HCT116 (cell line): ENCODE measurements at regions not wholly inside any gene's neighbourhood (a gene's known extent, or its start where the extent isn't known, plus 50 kb on each side); places are given as distances from the start of the nearest gene placed in this dataset.

Source experiments
- ATAC-seq: fragments of 200-7000 bp; cut with Tn5 transposase; 2 replicates; pipeline ENCODE4 v1.9.1; 2020; ENCODE audit warnings: mild to moderate bottlenecking, moderate library complexity
- BruUV-seq: library from RNA; stranded (reverse); fragments of 400-500 nt; replicated peaks from 2 replicates; lab custom pipeline; 2021; lab: Mats Ljungman, UMichigan
- CTCF ChIA-PET: fragments of 300-600 bp; sonication (Branson Sonifier 250); formaldehyde crosslinking; loops from one replicate; lab custom pipeline; 2021; ENCODE audit warnings: antibody characterized with exemption; lab: Charles Lee
- POLR2A ChIA-PET: fragments of 300-600, 350-600 bp; sonication (Branson Sonifier 250); formaldehyde crosslinking; loops from one replicate; lab custom pipeline; 2021; ENCODE audit warnings: antibody characterized with exemption; lab: Charles Lee
- RAD21 ChIA-PET, 2 experiments: fragments of 300-600 bp; sonication (Branson Sonifier 250); formaldehyde crosslinking; loops; one replicate each; lab custom pipeline; 2023; ENCODE audit warnings: low total read pairs in 2 of 2; ENCODE audit not compliant: uncharacterized antibody in 2 of 2, unreplicated experiment in 2 of 2, low non-redundant PET in 1 of 2; lab: Charles Lee
- DNase-seq: peaks from one replicate; pipeline ENCODE4 v3.0.0-alpha.2; 2010; ENCODE audit warnings: low read depth, low spot score
- H2AFZ ChIP-seq: fragments of 200-600 bp; shearing (Covaris generic), sonication (generic); 2 replicates; pipeline ENCODE4 v1.6.1; 2017; ENCODE audit warnings: low read depth, mixed run types, mixed read lengths, antibody characterized with exemption, low read length; ENCODE audit not compliant: poor library complexity, severe bottlenecking
- H3K27ac ChIP-seq: 2 replicates; pipeline ENCODE4 v1.5.1; 2012; ENCODE audit warnings: low read depth, low read length
- H3K27me3 ChIP-seq: fragments of 200-600 bp; sonication (generic); 2 replicates; pipeline ENCODE4 v1.6.1; 2016; ENCODE audit warnings: mixed run types, low read length, mixed read lengths; ENCODE audit not compliant: insufficient read depth
- H3K36me3 ChIP-seq, 2 experiments: fragments of 200-500 bp in 1 of 2; fragments of 200-600 bp in 1 of 2; sonication (Bioruptor generic) in 1 of 2; sonication (generic) in 1 of 2; 2 replicates each; pipeline versions ENCODE4 v1.5.1 to v1.6.1; 2014 to 2016; ENCODE audit warnings: low read length in 2 of 2, inconsistent platforms in 1 of 2, mixed read lengths in 1 of 2, mixed run types in 1 of 2; ENCODE audit not compliant: insufficient read depth in 2 of 2, control insufficient read depth in 1 of 2
- H3K4me1 ChIP-seq, 2 experiments: fragments of 200-600 bp in 1 of 2; sonication (generic) in 1 of 2; 2 replicates each; pipeline versions ENCODE4 v1.5.1 to v1.6.1; 2012 to 2017; ENCODE audit warnings: low read length in 2 of 2, inconsistent platforms in 1 of 2, mild to moderate bottlenecking in 1 of 2, mixed read lengths in 1 of 2, mixed run types in 1 of 2, moderate library complexity in 1 of 2; ENCODE audit not compliant: insufficient read depth in 2 of 2, control insufficient read depth in 1 of 2
- H3K4me2 ChIP-seq: fragments of 200-600 bp; sonication (generic); 2 replicates; pipeline ENCODE4 v1.6.1; 2017; ENCODE audit warnings: mixed run types, low read length, mixed read lengths
- H3K4me3 ChIP-seq, 2 experiments: fragments of 200-600 bp in 1 of 2; sonication (generic) in 1 of 2; replicated peaks in 1 of 2; 2 replicates each; pipeline ENCODE4 v1.5.1; 2011 to 2016; ENCODE audit warnings: low read length in 2 of 2, control low read depth in 1 of 2, low read depth in 1 of 2, mild to moderate bottlenecking in 1 of 2, mixed read lengths in 1 of 2, mixed run types in 1 of 2
- H3K79me2 ChIP-seq: fragments of 200-600 bp; sonication (generic); 2 replicates; pipeline ENCODE4 v1.6.1; 2017; ENCODE audit warnings: mild to moderate bottlenecking, mixed run types, low read length, moderate library complexity, mixed read lengths; ENCODE audit not compliant: insufficient read depth
- H3K9ac ChIP-seq: fragments of 200-600 bp; sonication (generic); 2 replicates; pipeline ENCODE4 v1.6.1; 2016; ENCODE audit warnings: low read length, mixed read lengths
- H3K9me2 ChIP-seq: fragments of 200-600 bp; sonication (generic), shearing (Covaris generic); 2 replicates; pipeline ENCODE4 v1.6.1; 2017; ENCODE audit warnings: mixed run types, mild to moderate bottlenecking, moderate library complexity; ENCODE audit not compliant: insufficient read depth
- H3K9me3 ChIP-seq, 2 experiments: fragments of 200-500 bp in 1 of 2; fragments of 200-600 bp in 1 of 2; sonication (Bioruptor generic) in 1 of 2; sonication (generic) in 1 of 2; 2 replicates each; pipeline ENCODE4 v1.6.1; 2014 to 2017; ENCODE audit warnings: low read length in 2 of 2, mixed read lengths in 2 of 2, inconsistent platforms in 1 of 2, low read depth in 1 of 2, mild to moderate bottlenecking in 1 of 2, mixed run types in 1 of 2, moderate library complexity in 1 of 2; ENCODE audit not compliant: control insufficient read depth in 1 of 2, insufficient read depth in 1 of 2
- H4K20me1 ChIP-seq: fragments of 200-600 bp; sonication (generic), shearing (Covaris generic); 2 replicates; pipeline ENCODE4 v1.6.1; 2017; ENCODE audit warnings: mixed run types, mild to moderate bottlenecking, moderate library complexity; ENCODE audit not compliant: insufficient read depth
- CBX3 ChIP-seq: IDR thresholded peaks from 2 replicates; pipeline ENCODE4 v1.6.1; 2012; ENCODE audit warnings: low read depth
- CEBPB ChIP-seq: IDR thresholded peaks from 2 replicates; pipeline ENCODE4 v1.6.1; 2012; ENCODE audit warnings: low read depth
- EGR1 ChIP-seq: IDR thresholded peaks from 2 replicates; pipeline ENCODE4 v1.6.1; 2012; ENCODE audit warnings: low read depth
- EZH2 ChIP-seq: fragments of 200-600 bp; sonication (generic); IDR thresholded peaks from 2 replicates; pipeline ENCODE4 v1.6.1; 2017; ENCODE audit warnings: antibody characterized with exemption, mixed run types
- EZH2phosphoT487 ChIP-seq: fragments of 200-600 bp; IDR thresholded peaks from 2 replicates; pipeline ENCODE4 v1.6.1; 2018; ENCODE audit warnings: antibody characterized with exemption, borderline replicate concordance
- FOSL1 ChIP-seq: IDR thresholded peaks from 2 replicates; pipeline ENCODE4 v1.6.1; 2012; ENCODE audit warnings: low read depth
- JUND ChIP-seq: IDR thresholded peaks from 2 replicates; pipeline ENCODE4 v1.6.1; 2012
- POLR2A ChIP-seq: IDR thresholded peaks from 2 replicates; pipeline ENCODE4 v1.7.0; 2011; ENCODE audit warnings: borderline replicate concordance; ENCODE audit not compliant: insufficient read depth, insufficient read length; ENCODE audit errors: extremely low read depth
- POLR2AphosphoS5 ChIP-seq: IDR thresholded peaks from 2 replicates; pipeline ENCODE4 v1.6.1; 2011; ENCODE audit warnings: mild to moderate bottlenecking, low read depth, low read length, moderate library complexity
- RAD21 ChIP-seq: IDR thresholded peaks from 2 replicates; pipeline ENCODE4 v1.6.1; 2012; ENCODE audit warnings: low read depth, mild to moderate bottlenecking
- SIN3A ChIP-seq: IDR thresholded peaks from 2 replicates; pipeline ENCODE4 v1.6.1; 2012; ENCODE audit warnings: low read depth
- SRF ChIP-seq: IDR thresholded peaks from 2 replicates; pipeline ENCODE4 v1.6.1; 2012; ENCODE audit warnings: low read depth
- YY1 ChIP-seq: IDR thresholded peaks from 2 replicates; pipeline ENCODE4 v1.6.1; 2011; ENCODE audit warnings: low read length, low read depth, moderate library complexity, mild to moderate bottlenecking; ENCODE audit not compliant: insufficient replicate concordance; ENCODE audit errors: extremely low read depth
- ZFX ChIP-seq: fragments of 450-650 bp; IDR thresholded peaks from 2 replicates; pipeline ENCODE4 v1.6.1; 2017
- ZNF274 ChIP-seq: fragments of 200-500 bp; sonication (Bioruptor generic); IDR thresholded peaks from 2 replicates; pipeline ENCODE4 v1.6.1; 2014; ENCODE audit warnings: mild to moderate bottlenecking, low read depth, low read length, inconsistent platforms
- intact Hi-C: fragments of 100-400 bp; cut with micrococcal nuclease; formaldehyde crosslinking; loops from 2 replicates; pipeline ENCODE4 v1.10.0; 2022
- TF ChIP-seq, protein P1 (sequence below): IDR thresholded peaks from 2 replicates; pipeline ENCODE4 v1.6.1; 2011; ENCODE audit warnings: mild to moderate bottlenecking, low read length, moderate library complexity; ENCODE audit not compliant: insufficient replicate concordance; ENCODE audit errors: extremely low read depth
- TF ChIP-seq, protein P2 (sequence below), 3 experiments: fragments of 200-600 bp in 1 of 3; sonication (generic) in 1 of 3; IDR thresholded peaks in 2 of 3; conservative IDR thresholded peaks in 1 of 3; 2 replicates each; pipeline ENCODE4 v1.5.1; 2012 to 2017; ENCODE audit warnings: low read depth in 2 of 3, low read length in 2 of 3, antibody characterized with exemption in 1 of 3, borderline replicate concordance in 1 of 3, control low read depth in 1 of 3, mild to moderate bottlenecking in 1 of 3, mixed read lengths in 1 of 3, mixed run types in 1 of 3, moderate library complexity in 1 of 3; ENCODE audit not compliant: insufficient read depth in 1 of 3
- TF ChIP-seq, protein P3 (sequence below): IDR thresholded peaks from 2 replicates; pipeline ENCODE4 v1.6.1; 2012
- TF ChIP-seq, protein P4 (sequence below): IDR thresholded peaks from 2 replicates; pipeline ENCODE4 v1.6.1; 2012; ENCODE audit warnings: low read depth
- TF ChIP-seq, protein P5 (sequence below): IDR thresholded peaks from 2 replicates; pipeline ENCODE4 v1.6.1; 2012

DNA sequence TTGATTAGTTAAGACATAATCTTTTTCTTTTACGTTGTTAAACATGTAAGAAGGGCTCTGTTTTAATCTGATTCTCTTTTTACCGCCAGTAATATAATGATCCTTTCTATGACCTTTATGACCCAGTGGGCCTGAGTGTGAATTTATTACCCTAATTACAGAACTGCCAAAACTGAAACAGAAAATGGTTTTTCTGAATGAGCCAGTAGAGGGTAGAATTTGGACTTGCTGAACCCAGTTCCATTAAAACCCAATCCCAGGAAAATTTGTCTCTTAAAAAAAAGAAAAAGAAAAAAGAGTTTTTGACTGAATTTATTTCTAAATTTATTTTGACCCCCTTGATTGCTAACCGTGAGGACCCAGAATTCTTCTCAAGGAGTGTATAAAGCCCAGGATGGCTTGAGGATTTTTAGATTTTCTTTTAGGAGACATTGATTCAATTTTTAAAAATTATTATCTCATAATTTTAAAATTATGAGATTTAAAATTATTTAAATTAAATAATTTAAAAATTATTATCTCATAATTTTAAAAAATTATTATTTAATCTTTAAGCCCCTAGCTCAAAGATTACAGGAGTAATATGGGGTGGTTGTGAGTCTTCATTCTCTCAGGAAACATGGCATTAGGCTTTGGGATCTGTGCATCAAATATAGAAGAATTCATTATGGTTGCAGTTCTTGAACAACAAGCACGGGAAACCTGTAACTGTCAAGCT lies 94.1 kb upstream of the GLIS3 start:
- DNase-seq, result no peak
- no peaks in the 10 kb centered on the region for H3K9me3 ChIP-seq
- TF ChIP-seq, protein P1, sequence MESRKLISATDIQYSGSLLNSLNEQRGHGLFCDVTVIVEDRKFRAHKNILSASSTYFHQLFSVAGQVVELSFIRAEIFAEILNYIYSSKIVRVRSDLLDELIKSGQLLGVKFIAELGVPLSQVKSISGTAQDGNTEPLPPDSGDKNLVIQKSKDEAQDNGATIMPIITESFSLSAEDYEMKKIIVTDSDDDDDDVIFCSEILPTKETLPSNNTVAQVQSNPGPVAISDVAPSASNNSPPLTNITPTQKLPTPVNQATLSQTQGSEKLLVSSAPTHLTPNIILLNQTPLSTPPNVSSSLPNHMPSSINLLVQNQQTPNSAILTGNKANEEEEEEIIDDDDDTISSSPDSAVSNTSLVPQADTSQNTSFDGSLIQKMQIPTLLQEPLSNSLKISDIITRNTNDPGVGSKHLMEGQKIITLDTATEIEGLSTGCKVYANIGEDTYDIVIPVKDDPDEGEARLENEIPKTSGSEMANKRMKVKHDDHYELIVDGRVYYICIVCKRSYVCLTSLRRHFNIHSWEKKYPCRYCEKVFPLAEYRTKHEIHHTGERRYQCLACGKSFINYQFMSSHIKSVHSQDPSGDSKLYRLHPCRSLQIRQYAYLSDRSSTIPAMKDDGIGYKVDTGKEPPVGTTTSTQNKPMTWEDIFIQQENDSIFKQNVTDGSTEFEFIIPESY, result no peak
- TF ChIP-seq EGR1 (no peak), EZH2 (no peak), ZNF274 (no peak), YY1 (no peak), SIN3A (no peak), POLR2AphosphoS5 (no peak), ZFX (no peak), EZH2phosphoT487 (no peak), SRF (no peak), POLR2A (no peak), RAD21 (no peak), FOSL1 (no peak), JUND (no peak), CEBPB (no peak), CBX3 (no peak)
- TF ChIP-seq, protein P2, sequence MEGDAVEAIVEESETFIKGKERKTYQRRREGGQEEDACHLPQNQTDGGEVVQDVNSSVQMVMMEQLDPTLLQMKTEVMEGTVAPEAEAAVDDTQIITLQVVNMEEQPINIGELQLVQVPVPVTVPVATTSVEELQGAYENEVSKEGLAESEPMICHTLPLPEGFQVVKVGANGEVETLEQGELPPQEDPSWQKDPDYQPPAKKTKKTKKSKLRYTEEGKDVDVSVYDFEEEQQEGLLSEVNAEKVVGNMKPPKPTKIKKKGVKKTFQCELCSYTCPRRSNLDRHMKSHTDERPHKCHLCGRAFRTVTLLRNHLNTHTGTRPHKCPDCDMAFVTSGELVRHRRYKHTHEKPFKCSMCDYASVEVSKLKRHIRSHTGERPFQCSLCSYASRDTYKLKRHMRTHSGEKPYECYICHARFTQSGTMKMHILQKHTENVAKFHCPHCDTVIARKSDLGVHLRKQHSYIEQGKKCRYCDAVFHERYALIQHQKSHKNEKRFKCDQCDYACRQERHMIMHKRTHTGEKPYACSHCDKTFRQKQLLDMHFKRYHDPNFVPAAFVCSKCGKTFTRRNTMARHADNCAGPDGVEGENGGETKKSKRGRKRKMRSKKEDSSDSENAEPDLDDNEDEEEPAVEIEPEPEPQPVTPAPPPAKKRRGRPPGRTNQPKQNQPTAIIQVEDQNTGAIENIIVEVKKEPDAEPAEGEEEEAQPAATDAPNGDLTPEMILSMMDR (IDR thresholded peaks at IDR 0.05 in 2 of 3, conservative IDR thresholded peaks at IDR 0.05 in 1 of 3; ENCODE audit: borderline replicate concordance in 1 of 3, insufficient read depth in 1 of 3, low read depth in 2 of 3, low read length in 2 of 3), result no peak
- TF ChIP-seq, protein P3, sequence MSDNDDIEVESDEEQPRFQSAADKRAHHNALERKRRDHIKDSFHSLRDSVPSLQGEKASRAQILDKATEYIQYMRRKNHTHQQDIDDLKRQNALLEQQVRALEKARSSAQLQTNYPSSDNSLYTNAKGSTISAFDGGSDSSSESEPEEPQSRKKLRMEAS, result no peak
- TF ChIP-seq, protein P4, sequence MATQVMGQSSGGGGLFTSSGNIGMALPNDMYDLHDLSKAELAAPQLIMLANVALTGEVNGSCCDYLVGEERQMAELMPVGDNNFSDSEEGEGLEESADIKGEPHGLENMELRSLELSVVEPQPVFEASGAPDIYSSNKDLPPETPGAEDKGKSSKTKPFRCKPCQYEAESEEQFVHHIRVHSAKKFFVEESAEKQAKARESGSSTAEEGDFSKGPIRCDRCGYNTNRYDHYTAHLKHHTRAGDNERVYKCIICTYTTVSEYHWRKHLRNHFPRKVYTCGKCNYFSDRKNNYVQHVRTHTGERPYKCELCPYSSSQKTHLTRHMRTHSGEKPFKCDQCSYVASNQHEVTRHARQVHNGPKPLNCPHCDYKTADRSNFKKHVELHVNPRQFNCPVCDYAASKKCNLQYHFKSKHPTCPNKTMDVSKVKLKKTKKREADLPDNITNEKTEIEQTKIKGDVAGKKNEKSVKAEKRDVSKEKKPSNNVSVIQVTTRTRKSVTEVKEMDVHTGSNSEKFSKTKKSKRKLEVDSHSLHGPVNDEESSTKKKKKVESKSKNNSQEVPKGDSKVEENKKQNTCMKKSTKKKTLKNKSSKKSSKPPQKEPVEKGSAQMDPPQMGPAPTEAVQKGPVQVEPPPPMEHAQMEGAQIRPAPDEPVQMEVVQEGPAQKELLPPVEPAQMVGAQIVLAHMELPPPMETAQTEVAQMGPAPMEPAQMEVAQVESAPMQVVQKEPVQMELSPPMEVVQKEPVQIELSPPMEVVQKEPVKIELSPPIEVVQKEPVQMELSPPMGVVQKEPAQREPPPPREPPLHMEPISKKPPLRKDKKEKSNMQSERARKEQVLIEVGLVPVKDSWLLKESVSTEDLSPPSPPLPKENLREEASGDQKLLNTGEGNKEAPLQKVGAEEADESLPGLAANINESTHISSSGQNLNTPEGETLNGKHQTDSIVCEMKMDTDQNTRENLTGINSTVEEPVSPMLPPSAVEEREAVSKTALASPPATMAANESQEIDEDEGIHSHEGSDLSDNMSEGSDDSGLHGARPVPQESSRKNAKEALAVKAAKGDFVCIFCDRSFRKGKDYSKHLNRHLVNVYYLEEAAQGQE, result no peak
- TF ChIP-seq, protein P5, sequence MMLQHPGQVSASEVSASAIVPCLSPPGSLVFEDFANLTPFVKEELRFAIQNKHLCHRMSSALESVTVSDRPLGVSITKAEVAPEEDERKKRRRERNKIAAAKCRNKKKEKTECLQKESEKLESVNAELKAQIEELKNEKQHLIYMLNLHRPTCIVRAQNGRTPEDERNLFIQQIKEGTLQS, result no peak
- H3K9me2 ChIP-seq, result no peaks in the 10 kb centered on the region
- 0 out of 2 replicates have a peak, but pooled peaks cover 5% of the 10 kb centered on the region for H3K27me3 ChIP-seq
- ChIA-PET POLR2A (no interaction called here), RAD21 (no interaction called here), CTCF (no interaction called here)
- intact Hi-C loops, result no loop called here
- no peak overlapping the region for H3K4me3 ChIP-seq
- H3K36me3 ChIP-seq, result no peaks in the 10 kb centered on the region
- H3K9ac ChIP-seq, result no peak overlapping the region
- BruUV-seq, result no TSS peak
- ATAC-seq, result no peak
- H4K20me1 ChIP-seq, result no peaks in the 10 kb centered on the region
- H3K79me2 ChIP-seq, result no peaks in the 10 kb centered on the region
- no peaks in the 10 kb centered on the region for H3K4me1 ChIP-seq
- H3K27ac ChIP-seq, result no peak overlapping the region
- H3K4me2 ChIP-seq, result no peak overlapping the region
- no peak overlapping the region for H2AFZ ChIP-seq
